Spleen (tissue), 7 donors: ENCODE measurements at regions not wholly inside any gene's neighbourhood (a gene's known extent, or its start where the extent isn't known, plus 50 kb on each side); places are given as distances from the start of the nearest gene placed in this dataset.

Source experiments
- POLR2A ChIP-seq, 3 donors: fragments of 450-650 bp; IDR thresholded peaks; one replicate each; pipeline ENCODE4 v1.5.1; 2017; ENCODE audit warnings: antibody characterized with exemption in 3 of 3, mild to moderate bottlenecking in 1 of 3
- TF ChIP-seq, protein P1 (sequence below), 11 experiments: fragments of 200-600 bp in 7 of 11; fragments of 450-650 bp in 4 of 11; sonication (generic) in 4 of 11; IDR thresholded peaks in 8 of 11; conservative IDR thresholded peaks in 3 of 11; 1 replicate in 7 of 11; 2 replicates in 4 of 11; pipeline versions ENCODE4 v1.4.0 to v1.8.0; 2016 to 2021; ENCODE audit warnings: antibody characterized with exemption in 11 of 11, inconsistent platforms in 4 of 11, mild to moderate bottlenecking in 1 of 11
- donor health status: DM: no; HTN: no; CAD: no; lungs with moderate emphysema.
- donor health status: DM: no; HTN: no; CAD: no.
- donor health status: DM: no; HTN: no; CAD: no.

DNA sequence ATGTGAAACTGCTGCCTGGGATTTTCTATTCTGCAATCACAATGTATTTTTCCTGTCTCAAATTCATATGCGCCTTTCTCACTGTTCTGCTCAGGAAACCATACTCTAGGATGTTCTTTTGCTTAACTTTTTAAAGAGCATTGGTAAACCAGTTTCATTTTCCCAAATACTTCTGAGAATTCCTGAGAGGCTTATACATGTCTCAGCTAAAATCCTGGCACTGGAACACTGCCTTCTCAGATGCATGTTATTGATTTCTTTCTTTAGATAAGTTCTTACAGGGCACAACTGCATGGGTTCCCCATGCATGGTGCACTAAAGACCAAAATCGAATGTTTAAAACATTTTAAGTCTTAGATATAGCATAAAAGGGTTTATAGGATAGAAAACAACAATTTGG lies 178.3 kb upstream of the PLSCR5 start:
- TF ChIP-seq, protein P1, sequence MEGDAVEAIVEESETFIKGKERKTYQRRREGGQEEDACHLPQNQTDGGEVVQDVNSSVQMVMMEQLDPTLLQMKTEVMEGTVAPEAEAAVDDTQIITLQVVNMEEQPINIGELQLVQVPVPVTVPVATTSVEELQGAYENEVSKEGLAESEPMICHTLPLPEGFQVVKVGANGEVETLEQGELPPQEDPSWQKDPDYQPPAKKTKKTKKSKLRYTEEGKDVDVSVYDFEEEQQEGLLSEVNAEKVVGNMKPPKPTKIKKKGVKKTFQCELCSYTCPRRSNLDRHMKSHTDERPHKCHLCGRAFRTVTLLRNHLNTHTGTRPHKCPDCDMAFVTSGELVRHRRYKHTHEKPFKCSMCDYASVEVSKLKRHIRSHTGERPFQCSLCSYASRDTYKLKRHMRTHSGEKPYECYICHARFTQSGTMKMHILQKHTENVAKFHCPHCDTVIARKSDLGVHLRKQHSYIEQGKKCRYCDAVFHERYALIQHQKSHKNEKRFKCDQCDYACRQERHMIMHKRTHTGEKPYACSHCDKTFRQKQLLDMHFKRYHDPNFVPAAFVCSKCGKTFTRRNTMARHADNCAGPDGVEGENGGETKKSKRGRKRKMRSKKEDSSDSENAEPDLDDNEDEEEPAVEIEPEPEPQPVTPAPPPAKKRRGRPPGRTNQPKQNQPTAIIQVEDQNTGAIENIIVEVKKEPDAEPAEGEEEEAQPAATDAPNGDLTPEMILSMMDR (IDR thresholded peaks at IDR 0.05 in 8 of 11, conservative IDR thresholded peaks at IDR 0.05 in 3 of 11), result no peak
- TF ChIP-seq POLR2A (IDR thresholded peaks at IDR 0.05), result no peak
